ENCODE measurements at regions not wholly inside any gene's neighbourhood (a gene's known extent, or its start where the extent isn't known, plus 50 kb on each side); places are given as distances from the start of the nearest gene placed in this dataset.

DNA sequence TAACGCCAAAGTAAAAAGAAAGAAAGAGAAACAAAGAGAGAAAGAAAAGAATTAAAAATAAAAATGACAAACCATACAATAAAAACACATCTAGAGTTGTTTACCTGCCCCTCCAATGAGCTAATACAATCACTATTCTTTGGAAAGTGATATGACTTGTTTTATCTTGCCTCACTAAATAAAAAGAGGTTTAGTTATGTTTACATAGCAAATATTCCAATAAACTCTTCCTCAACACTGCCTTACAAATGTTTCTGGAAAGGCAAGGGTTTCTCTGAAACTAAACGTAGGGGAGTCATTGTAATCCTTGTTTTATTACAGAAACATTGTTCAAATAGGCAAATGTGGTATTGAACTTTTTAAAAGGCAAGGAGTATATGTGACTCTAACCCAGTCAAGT is 396.2 kb downstream of the EPM2A start:
- TF ChIP-seq POLR2A (IDR thresholded peaks at IDR 0.05) (no peak), POLR2AphosphoS5 (IDR thresholded peaks at IDR 0.05) (no peak), EP300 (IDR thresholded peaks at IDR 0.05) (no peak)

Data from upper lobe of left lung (tissue), 4 donors.